Mesothelial cell of epicardium (in vitro differentiated cells): ENCODE measurements at regions not wholly inside any gene's neighbourhood (a gene's known extent, or its start where the extent isn't known, plus 50 kb on each side); places are given as distances from the start of the nearest gene placed in this dataset.

ENCODE experiments used
- DNase-seq, 2 experiments: peaks; one replicate each; pipeline ENCODE4 v3.0.0; 2021; ENCODE audit warnings: low spot score in 2 of 2; ENCODE audit not compliant: unreplicated experiment in 2 of 2
- H3K27ac Mint-ChIP-seq: 2 replicates; pipeline ENCODE4 v1.8.0; 2021; ENCODE audit warnings: mixed read lengths
- H3K27me3 Mint-ChIP-seq: 2 replicates; pipeline ENCODE4 v1.8.0; 2021; ENCODE audit warnings: low read depth, mixed read lengths
- H3K36me3 Mint-ChIP-seq: 2 replicates; pipeline ENCODE4 v1.8.0; 2021; ENCODE audit warnings: mixed read lengths
- H3K4me1 Mint-ChIP-seq: 2 replicates; pipeline ENCODE4 v1.8.0; 2021; ENCODE audit warnings: mixed read lengths
- H3K4me3 Mint-ChIP-seq: 2 replicates; pipeline ENCODE4 v1.8.0; 2021; ENCODE audit warnings: mild to moderate bottlenecking, moderate library complexity, mixed read lengths
- H3K9me3 Mint-ChIP-seq: 2 replicates; pipeline ENCODE4 v1.8.0; 2021; ENCODE audit warnings: mixed read lengths
- TF ChIP-seq, protein P1 (sequence below): fragments of 200-600 bp; sonication (generic); IDR thresholded peaks from one replicate; pipeline ENCODE4 v1.5.0; 2021; ENCODE audit warnings: antibody characterized with exemption; ENCODE audit not compliant: unreplicated experiment

DNA sequence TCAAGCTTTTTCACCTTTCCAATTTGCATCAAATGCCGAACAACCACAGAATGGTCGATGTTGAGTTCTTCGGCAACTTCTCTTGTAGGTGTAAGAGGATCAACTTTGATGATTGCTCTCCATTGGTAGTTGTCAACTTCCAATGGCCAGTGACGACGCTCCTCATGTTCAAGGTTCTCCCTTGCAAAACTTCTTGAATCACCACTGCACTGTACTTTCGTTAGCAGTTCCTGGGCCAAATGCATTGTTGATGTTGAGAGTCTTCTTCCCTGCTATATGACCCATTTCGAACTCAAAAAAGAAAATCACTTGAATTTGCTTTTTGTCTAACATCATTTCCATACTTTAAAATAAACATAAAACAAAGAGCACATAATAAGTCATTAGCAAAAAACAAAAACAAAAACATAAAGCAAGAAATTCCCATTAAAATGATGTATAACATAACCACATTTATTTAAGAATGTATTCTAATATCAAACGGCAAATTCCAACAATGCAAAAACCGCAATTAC lies 71.2 kb upstream of the AP4E1 start:
- Mint-ChIP-seq H3K27me3 (no peaks in the 10 kb centered on the region), H3K36me3 (no peaks in the 10 kb centered on the region), H3K9me3 (peaks cover 3% of the 10 kb centered on the region), H3K27ac (no peak overlapping the region), H3K4me3 (no peak overlapping the region), H3K4me1 (no peaks in the 10 kb centered on the region)
- no peak for DNase-seq
- TF ChIP-seq, protein P1, sequence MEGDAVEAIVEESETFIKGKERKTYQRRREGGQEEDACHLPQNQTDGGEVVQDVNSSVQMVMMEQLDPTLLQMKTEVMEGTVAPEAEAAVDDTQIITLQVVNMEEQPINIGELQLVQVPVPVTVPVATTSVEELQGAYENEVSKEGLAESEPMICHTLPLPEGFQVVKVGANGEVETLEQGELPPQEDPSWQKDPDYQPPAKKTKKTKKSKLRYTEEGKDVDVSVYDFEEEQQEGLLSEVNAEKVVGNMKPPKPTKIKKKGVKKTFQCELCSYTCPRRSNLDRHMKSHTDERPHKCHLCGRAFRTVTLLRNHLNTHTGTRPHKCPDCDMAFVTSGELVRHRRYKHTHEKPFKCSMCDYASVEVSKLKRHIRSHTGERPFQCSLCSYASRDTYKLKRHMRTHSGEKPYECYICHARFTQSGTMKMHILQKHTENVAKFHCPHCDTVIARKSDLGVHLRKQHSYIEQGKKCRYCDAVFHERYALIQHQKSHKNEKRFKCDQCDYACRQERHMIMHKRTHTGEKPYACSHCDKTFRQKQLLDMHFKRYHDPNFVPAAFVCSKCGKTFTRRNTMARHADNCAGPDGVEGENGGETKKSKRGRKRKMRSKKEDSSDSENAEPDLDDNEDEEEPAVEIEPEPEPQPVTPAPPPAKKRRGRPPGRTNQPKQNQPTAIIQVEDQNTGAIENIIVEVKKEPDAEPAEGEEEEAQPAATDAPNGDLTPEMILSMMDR: no peak

DNA sequence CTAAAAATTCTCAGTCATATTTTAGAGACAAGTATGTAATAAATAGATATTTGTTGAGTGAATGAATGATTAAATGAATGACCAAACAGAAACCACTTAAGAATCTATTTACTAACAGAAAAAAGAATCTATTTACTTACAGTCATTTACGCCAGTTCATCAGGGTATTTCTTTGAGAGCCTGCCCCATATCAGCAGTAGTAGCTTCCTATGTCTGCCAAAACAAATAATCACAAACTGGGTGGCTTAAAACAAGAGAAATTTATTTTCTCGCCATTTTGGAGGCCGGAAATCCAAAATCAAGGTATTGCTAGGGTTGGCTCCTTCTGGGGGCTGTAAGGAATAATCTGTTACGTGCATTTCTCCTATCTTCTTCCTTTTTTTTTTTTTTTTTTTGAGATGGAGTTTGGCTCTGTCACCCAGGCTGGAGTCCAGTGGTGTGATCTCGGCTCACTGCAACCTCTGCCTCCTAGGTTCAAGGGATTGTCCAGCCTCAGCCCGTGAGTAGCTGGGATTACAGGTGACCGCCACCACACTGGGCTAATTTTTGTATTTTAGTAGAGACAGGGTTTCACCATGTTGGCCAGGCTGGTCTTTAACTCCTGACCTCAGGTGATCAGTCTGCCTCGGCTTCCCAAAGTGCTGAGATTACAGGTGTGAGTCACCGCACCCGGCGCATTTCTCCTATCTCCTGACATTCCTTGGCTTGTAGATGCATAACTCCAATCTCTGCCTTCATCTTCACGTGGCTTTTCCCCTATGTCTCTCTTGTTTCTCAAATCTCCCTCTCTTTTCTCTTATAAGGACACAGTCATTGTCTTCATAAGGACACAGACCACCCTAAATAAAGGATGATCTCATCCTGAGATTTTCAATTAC lies 65.2 kb upstream of the SPPL2A start:
- Mint-ChIP-seq H3K27ac (no peak overlapping the region), H3K4me1 (peaks cover 9% of the 10 kb centered on the region), H3K9me3 (no peaks in the 10 kb centered on the region), H3K27me3 (no peaks in the 10 kb centered on the region), H3K36me3 (no peaks in the 10 kb centered on the region), H3K4me3 (no peak overlapping the region)
- TF ChIP-seq, protein P1: no peak
- no peak for DNase-seq

- TF ChIP-seq, protein P1: no peak
- Mint-ChIP-seq H3K4me1 (peaks cover 9% of the 10 kb centered on the region), H3K4me3 (no peak overlapping the region), H3K27ac (no peak overlapping the region), H3K9me3 (no peaks in the 10 kb centered on the region), H3K36me3 (no peaks in the 10 kb centered on the region), H3K27me3 (no peaks in the 10 kb centered on the region)
- no peak for DNase-seq
Measured at GRCh38 chr15:50828610-50829206, 63.2 kb upstream of the SPPL2A start.

DNA sequence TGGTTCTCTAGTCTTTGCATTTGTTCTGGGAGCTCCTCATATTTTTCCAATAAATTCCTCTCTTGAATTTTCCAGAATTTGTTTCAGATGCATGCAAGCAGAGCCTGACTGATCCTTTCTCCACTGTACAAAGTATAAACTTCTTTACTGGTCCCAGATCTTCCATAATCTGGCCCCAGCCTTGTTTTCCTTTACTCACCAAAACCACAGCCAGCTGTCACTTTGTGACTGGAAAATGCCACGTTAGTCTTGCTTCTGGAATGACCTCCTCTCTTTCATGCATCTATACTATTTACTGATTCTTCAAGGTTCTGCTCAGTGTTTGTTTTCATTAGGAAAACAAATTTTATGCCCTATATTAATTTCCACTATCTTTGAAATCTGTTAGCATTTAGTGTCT lies 60.4 kb upstream of the SPPL2A start:
- Mint-ChIP-seq H3K36me3 (no peaks in the 10 kb centered on the region), H3K27ac (no peak overlapping the region), H3K4me1 (peaks cover 10% of the 10 kb centered on the region), H3K27me3 (no peaks in the 10 kb centered on the region), H3K4me3 (no peak overlapping the region), H3K9me3 (peaks cover 6% of the 10 kb centered on the region)
- TF ChIP-seq, protein P1: no peak
- no peak for DNase-seq

- Mint-ChIP-seq H3K36me3 (no peaks in the 10 kb centered on the region), H3K4me3 (no peak overlapping the region), H3K27ac (no peak overlapping the region), H3K4me1 (peaks cover 13% of the 10 kb centered on the region), H3K9me3 (peaks cover 6% of the 10 kb centered on the region), H3K27me3 (no peaks in the 10 kb centered on the region)
- TF ChIP-seq, protein P1: no peak
- no peak for DNase-seq
Measured at GRCh38 chr15:50824514-50824913, 59.0 kb upstream of the SPPL2A start.
